Activated effector memory CD4-positive, alpha-beta T cell treated with anti-CD3 and anti-CD28 coated beads, Interleukin-2, amount 50 U/mL, for 16 hours (primary cell): ENCODE measurements at regions not wholly inside any gene's neighbourhood (a gene's known extent, or its start where the extent isn't known, plus 50 kb on each side); places are given as distances from the start of the nearest gene placed in this dataset.
"Not testable (repeated sequence)": the region's sequence is repeated elsewhere in the genome, so short reads cannot be mapped to it uniquely, and the experiment has no call there.

Experiments used
- DNase-seq: peaks from one replicate; pipeline ENCODE4 v3.0.0-alpha.2; 2020

GRCh38 chr9:94033383-94033782 lies 50.9 kb upstream of the PTPDC1 start:
- DNase-seq: no peak

DNA sequence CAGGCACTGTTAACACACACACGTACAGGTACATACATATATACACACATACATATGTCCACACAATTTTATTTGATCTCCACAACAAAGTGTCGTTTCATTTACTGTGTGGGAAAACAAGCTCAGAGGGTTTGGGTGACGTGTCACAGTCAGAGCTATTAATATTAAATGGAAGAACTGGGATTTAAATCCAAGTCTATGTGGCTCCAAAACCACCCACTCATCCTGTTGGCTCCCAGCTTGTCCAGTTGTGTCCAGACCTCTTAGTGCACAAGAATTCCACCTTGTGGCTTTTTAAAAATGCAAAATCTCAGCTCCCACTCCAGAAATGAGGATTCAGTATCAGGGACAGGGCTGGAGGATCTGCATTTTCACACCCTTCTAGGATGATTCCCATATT lies 52.3 kb upstream of the PTPDC1 start:
- DNase-seq: no peak

GRCh38 chr9:94031380-94031779 lies 52.9 kb upstream of the PTPDC1 start:
- no peak for DNase-seq

GRCh38 chr9:94030318-94031179 lies 53.7 kb upstream of the PTPDC1 start:
- DNase-seq: peak; percentile 93

- DNase-seq: no peak
Observed at GRCh38 chr9:94029932-94030317, 54.3 kb upstream of the PTPDC1 start.

DNA sequence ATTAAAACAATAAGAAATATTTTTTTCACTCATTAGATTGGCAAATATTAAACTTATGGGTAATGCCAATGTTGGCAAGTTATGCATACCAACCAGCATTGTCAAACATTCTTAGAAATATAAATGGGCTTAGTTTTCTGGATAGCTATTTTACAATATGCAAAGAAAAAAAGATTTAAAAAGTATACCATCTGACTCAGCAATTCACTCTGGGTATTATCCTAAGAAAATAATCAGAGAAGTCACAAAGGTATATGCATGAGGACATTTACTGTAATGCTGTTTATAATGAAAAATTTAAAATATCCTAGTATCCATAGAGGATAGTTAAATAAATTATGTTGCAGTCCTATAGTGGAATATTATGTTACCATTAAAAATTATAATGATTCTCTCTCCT lies 57.4 kb upstream of the PTPDC1 start:
- DNase-seq: no peak

DNA sequence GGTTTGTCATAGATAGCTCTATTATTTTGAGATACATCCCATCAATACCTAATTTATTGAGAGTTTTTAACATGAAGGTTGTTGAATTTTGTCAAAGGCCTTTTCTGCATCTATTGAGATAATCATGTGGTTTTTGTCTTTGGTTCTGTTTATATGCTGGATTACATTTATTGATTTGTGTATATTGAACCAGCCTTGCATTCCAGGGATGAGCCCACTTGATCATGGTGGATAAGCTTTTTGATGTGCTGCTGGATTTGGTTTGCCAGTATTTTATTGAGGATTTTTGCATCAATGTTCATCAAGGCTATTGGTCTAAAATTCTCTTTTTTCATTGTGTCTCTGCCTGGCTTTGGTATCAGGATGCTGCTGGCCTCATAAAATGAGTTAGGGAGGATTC lies 61.8 kb upstream of the PTPDC1 start:
- not testable (repeated sequence) for DNase-seq

- DNase-seq: not testable (repeated sequence)
Observed at GRCh38 chr9:94020836-94021235, 63.4 kb upstream of the PTPDC1 start.

DNA sequence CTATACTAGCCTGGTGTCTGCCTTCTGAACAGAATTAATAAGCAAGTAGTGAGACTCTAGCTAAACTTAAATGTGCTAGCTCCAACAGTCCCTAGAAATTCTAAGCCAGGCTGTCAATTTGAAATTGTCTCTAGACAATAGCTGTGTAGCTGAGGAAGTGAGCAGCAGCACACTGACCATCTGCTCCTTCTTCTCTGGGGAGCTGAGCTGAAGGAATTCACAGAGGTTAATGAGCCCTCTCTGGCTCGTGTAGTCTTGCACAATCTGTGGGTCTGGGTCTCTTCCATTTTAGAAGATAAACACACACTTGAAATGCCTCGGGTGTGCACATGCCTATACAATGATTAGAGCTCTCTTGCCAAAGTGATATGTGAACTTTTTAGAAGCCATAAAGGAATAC lies 63.5 kb upstream of the BARX1 start:
- DNase-seq: no peak

GRCh38 chr9:94017939-94018531 lies 62.9 kb upstream of the BARX1 start:
- DNase-seq: no peak

GRCh38 chr9:94016744-94017143 lies 61.6 kb upstream of the BARX1 start:
- no peak for DNase-seq

DNA sequence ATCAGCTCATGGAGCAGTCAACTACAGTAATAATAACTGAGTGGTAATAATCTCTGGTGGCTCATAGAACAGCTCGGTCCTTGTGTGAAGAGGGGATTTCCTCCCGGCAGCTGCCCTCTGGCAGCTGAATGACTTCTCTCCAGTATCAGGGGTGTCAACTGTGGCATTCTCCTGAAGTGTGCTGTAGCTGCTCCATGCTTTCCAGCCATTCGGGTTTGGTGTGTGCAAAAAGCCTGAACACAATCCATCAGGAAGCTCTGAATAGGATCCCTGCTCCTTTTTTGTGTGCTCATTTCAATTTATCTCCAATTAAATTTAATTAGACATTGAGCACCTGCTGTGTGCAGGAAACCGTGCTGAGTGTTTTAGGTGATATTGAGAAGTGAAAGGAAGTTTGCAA lies 59.8 kb upstream of the BARX1 start:
- no peak for DNase-seq

DNA sequence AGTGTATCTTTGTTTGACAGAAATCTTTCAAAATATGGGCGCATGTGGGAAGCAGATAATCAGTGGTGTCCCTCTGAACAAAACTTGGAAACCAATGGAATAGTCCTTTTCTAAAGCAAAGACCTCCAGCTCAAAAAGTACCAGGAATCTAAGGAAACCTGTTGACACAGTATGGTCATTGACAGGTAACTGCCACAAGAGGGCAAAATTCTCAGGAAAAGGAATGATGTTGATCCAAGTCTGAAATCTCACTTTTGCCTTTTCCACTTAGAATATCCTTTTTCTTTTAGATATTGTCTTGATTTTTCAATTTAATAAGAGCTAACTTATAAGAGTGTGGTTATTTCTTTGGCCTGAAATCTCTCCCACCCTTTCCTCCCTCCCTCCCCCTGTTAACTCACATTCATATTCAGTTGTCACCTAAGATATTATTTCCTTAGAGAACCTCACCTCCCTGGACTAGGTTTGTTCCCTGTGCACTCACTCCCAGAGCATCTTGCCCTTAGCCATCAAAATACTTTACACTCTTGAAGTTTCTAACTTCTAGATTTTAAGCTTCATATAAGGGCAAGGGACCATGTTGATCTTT lies 59.0 kb upstream of the BARX1 start:
- no peak for DNase-seq

DNA sequence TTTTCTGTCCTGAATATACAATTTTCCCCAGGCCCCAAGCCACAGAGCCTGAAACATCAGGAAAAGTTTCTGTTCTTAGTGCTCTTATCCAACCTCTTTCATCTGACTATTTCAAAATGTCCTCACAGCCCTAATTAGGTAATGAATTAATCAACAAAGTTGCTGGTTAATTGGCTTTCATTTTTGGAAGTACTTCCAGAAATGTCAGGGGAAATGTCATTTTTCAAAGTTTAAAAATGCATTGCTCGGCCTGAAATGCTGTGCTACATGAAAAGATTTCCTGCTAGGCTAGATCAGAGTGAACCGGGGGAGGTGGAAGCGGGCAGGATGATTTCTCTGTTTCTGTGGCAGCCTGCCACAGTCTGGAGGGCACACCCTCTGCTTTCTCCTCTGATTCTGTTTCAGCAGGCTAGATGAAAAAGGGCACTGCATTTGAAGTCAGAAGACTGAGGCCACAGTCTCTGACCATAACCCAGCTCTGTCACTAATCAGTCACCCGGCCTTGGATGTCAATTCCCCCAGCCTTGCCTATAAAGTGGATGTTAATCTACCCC lies 55.9 kb upstream of the BARX1 start:
- no peak for DNase-seq

DNA sequence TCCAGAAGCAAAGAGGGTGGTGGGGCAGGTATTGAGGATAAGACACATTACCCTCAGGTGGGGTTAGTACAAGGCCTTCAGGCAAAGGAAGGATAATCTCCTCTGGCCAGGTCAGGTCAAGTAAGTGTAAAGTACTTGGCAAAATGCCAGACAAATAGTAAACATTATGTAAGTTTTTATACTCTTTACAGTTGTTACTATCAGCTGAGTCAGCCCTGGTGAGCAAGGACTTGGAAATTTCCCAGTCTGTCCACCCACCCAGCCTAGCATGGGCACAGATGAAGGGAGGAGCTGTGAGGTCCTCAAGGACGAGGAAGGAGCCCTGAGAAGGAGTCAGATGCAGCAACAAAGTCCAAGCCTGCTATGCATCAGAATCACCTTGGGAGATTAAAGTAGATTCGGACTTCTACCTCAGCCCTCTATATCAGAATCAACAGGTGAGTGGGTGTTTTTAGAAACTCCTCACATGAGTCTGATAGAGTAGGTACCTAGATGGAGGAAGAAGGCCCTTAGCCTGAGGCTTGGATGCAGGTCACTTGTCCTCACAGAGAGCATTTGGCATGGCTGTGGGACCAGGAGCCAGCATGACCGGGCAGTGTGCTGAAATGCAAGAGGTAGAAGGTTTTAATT lies 50.2 kb upstream of the BARX1 start:
- no peak for DNase-seq
